PFSK-1 (cell line): ENCODE measurements at regions not wholly inside any gene's neighbourhood (a gene's known extent, or its start where the extent isn't known, plus 50 kb on each side); places are given as distances from the start of the nearest gene placed in this dataset.

ENCODE experiments used
- FOXP2 ChIP-seq: optimal IDR thresholded peaks from 2 replicates; pipeline ENCODE3; 2011; ENCODE audit warnings: borderline replicate concordance, control low read depth, inconsistent platforms; ENCODE audit not compliant: insufficient read depth; ENCODE audit errors: extremely low read length, extremely low read depth
- POLR2AphosphoS5 ChIP-seq: IDR thresholded peaks from 2 replicates; pipeline ENCODE4 v1.6.1; 2012; ENCODE audit warnings: low read depth, mild to moderate bottlenecking, control low read depth, low read length, moderate library complexity
- SIN3A ChIP-seq: IDR thresholded peaks from 2 replicates; pipeline ENCODE4 v1.6.1; 2012; ENCODE audit warnings: mild to moderate bottlenecking, low read length, moderate library complexity, borderline replicate concordance; ENCODE audit not compliant: insufficient read depth
- TAF1 ChIP-seq: IDR thresholded peaks from 2 replicates; pipeline ENCODE4 v1.6.1; 2012; ENCODE audit warnings: low read length, control low read depth, borderline replicate concordance; ENCODE audit not compliant: insufficient read depth
- TF ChIP-seq, protein P1 (sequence below), 2 experiments: IDR thresholded peaks; 2 replicates each; pipeline versions ENCODE4 v1.6.1 to v1.8.0; 2011 to 2012; ENCODE audit warnings: low read depth in 2 of 2, low read length in 2 of 2, control low read depth in 1 of 2, inconsistent platforms in 1 of 2, mild to moderate bottlenecking in 1 of 2, moderate library complexity in 1 of 2; ENCODE audit not compliant: insufficient read depth in 1 of 2

GRCh38 chr10:28951484-28951883 is 274.2 kb downstream of the BAMBI start:
- TF ChIP-seq SIN3A (no peak), POLR2AphosphoS5 (no peak), FOXP2 (no peak)
- TF ChIP-seq, protein P1, sequence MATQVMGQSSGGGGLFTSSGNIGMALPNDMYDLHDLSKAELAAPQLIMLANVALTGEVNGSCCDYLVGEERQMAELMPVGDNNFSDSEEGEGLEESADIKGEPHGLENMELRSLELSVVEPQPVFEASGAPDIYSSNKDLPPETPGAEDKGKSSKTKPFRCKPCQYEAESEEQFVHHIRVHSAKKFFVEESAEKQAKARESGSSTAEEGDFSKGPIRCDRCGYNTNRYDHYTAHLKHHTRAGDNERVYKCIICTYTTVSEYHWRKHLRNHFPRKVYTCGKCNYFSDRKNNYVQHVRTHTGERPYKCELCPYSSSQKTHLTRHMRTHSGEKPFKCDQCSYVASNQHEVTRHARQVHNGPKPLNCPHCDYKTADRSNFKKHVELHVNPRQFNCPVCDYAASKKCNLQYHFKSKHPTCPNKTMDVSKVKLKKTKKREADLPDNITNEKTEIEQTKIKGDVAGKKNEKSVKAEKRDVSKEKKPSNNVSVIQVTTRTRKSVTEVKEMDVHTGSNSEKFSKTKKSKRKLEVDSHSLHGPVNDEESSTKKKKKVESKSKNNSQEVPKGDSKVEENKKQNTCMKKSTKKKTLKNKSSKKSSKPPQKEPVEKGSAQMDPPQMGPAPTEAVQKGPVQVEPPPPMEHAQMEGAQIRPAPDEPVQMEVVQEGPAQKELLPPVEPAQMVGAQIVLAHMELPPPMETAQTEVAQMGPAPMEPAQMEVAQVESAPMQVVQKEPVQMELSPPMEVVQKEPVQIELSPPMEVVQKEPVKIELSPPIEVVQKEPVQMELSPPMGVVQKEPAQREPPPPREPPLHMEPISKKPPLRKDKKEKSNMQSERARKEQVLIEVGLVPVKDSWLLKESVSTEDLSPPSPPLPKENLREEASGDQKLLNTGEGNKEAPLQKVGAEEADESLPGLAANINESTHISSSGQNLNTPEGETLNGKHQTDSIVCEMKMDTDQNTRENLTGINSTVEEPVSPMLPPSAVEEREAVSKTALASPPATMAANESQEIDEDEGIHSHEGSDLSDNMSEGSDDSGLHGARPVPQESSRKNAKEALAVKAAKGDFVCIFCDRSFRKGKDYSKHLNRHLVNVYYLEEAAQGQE (IDR thresholded peaks at IDR 0.05; ENCODE audit: insufficient read depth in 1 of 2, low read depth in 2 of 2, low read length in 2 of 2) = no peak

- TF ChIP-seq SIN3A (no peak), TAF1 (no peak), FOXP2 (no peak), POLR2AphosphoS5 (no peak)
- TF ChIP-seq, protein P1 (IDR thresholded peaks at IDR 0.05; ENCODE audit: insufficient read depth in 1 of 2, low read depth in 2 of 2, low read length in 2 of 2) = no peak
Observed at GRCh38 chr10:28952523-28952922, 275.2 kb downstream of the BAMBI start.

DNA sequence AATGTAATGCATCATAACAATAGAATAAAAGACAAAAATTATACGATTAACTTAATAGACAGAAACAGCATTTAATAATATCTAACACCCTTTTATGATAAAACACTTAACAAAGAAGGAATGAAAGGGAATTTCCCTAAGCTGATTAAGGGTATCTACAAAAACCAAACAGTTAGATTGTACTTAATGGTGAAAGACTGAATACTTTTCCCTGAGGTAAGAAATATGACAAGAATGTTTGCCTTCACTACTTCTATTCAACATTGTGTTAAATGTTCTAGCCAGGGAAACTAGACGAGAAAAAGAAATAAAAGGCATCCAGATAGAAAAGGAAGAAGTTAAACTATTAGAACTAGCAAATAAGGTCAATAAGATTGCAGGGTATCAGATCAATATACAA is 276.9 kb downstream of the BAMBI start:
- TF ChIP-seq FOXP2 = no peak
- no peak for TF ChIP-seq SIN3A
- no peak for TF ChIP-seq POLR2AphosphoS5
- TF ChIP-seq, protein P1 (IDR thresholded peaks at IDR 0.05; ENCODE audit: insufficient read depth in 1 of 2, low read depth in 2 of 2, low read length in 2 of 2) = no peak
- TF ChIP-seq TAF1 = no peak

GRCh38 chr10:28958468-28958867 is 281.1 kb downstream of the BAMBI start:
- TF ChIP-seq TAF1 (no peak), SIN3A (no peak), POLR2AphosphoS5 (no peak), FOXP2 (no peak)
- TF ChIP-seq, protein P1 (IDR thresholded peaks at IDR 0.05; ENCODE audit: insufficient read depth in 1 of 2, low read depth in 2 of 2, low read length in 2 of 2) = no peak

GRCh38 chr10:28959850-28960501 is 282.7 kb downstream of the BAMBI start:
- TF ChIP-seq TAF1 (no peak), SIN3A (no peak), FOXP2 (no peak), POLR2AphosphoS5 (no peak)
- TF ChIP-seq, protein P1 (IDR thresholded peaks at IDR 0.05; ENCODE audit: insufficient read depth in 1 of 2, low read depth in 2 of 2, low read length in 2 of 2) = no peak
